ENCODE measurements at regions not wholly inside any gene's neighbourhood (a gene's known extent, or its start where the extent isn't known, plus 50 kb on each side); places are given as distances from the start of the nearest gene placed in this dataset.
"Not testable (repeated sequence)": the region's sequence is repeated elsewhere in the genome, so short reads cannot be mapped to it uniquely, and the experiment has no call there.

DNA sequence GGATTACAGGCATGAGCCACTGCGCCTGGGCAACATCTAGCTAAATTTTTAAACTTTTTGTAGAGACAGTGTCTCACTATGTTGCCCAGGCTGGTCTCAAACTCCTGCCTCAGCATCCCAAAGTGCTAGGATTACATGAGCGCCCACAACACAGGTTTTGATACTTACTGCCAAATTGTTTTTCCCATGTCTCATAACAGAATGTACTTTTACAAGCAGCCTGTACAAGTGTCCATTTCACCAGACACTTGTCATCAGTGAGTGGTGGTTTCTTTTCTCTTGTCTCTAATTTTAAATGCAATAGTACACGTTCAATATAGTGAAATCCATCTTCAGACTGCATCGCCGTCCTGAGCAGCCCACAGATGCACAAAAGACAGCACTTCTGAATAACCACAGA lies 116.4 kb upstream of the LYZL2 start:
- DNase-seq: no peak
- H3K4me1 ChIP-seq: no peaks in the 10 kb centered on the region
- H3K4me3 ChIP-seq: no peak overlapping the region
- H3K36me3 ChIP-seq: no peaks in the 10 kb centered on the region
- H3K27ac ChIP-seq: no peak overlapping the region
- ATAC-seq: no peak
- H3K27me3 ChIP-seq: no peaks in the 10 kb centered on the region
- WGBS (ENCODE audit: insufficient coverage, low coverage, low lambda C conversion rate, missing lambda C conversion rate): 69% methylated on average over 4 of the region's 5 CpGs
- TF ChIP-seq, protein P1, sequence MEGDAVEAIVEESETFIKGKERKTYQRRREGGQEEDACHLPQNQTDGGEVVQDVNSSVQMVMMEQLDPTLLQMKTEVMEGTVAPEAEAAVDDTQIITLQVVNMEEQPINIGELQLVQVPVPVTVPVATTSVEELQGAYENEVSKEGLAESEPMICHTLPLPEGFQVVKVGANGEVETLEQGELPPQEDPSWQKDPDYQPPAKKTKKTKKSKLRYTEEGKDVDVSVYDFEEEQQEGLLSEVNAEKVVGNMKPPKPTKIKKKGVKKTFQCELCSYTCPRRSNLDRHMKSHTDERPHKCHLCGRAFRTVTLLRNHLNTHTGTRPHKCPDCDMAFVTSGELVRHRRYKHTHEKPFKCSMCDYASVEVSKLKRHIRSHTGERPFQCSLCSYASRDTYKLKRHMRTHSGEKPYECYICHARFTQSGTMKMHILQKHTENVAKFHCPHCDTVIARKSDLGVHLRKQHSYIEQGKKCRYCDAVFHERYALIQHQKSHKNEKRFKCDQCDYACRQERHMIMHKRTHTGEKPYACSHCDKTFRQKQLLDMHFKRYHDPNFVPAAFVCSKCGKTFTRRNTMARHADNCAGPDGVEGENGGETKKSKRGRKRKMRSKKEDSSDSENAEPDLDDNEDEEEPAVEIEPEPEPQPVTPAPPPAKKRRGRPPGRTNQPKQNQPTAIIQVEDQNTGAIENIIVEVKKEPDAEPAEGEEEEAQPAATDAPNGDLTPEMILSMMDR (IDR thresholded peaks at IDR 0.05): no peak
- TF ChIP-seq POLR2A (IDR thresholded peaks at IDR 0.05): no peak
- intact Hi-C loops (cut with DNase I): no loop called here
- H3K9me3 ChIP-seq: no peaks in the 10 kb centered on the region

DNA sequence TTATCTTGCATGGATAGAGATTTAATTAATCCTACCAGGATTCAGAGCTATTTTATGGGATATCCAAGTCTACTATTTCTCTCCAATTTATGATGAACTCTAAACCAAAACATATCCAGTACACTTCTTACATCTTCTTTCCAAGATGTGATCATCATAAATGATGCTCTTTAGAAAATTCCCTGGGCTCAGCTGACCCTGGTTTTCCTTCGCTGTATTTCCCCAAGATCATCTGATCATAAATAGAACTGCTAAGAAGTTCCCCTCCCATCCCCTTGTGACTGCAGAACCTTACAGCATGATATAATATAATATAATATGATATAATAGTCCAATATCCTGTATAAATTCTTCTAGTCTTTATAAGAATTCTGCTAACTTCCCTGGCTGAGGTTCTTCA lies 114.6 kb upstream of the LYZL2 start:
- TF ChIP-seq, protein P1 (IDR thresholded peaks at IDR 0.05): no peak
- no peak for TF ChIP-seq POLR2A (IDR thresholded peaks at IDR 0.05)
- DNase-seq (no peak), ATAC-seq (no peak)
- Histone ChIP-seq H3K36me3 (no peaks in the 10 kb centered on the region), H3K27ac (no peak overlapping the region), H3K9me3 (no peaks in the 10 kb centered on the region), H3K4me1 (no peaks in the 10 kb centered on the region), H3K27me3 (no peaks in the 10 kb centered on the region), H3K4me3 (no peak overlapping the region)
- WGBS (ENCODE audit: insufficient coverage, low coverage, low lambda C conversion rate, missing lambda C conversion rate): 67% methylated on average over 1 of the region's 1 CpG
- intact Hi-C loops (cut with DNase I): no loop called here

DNA sequence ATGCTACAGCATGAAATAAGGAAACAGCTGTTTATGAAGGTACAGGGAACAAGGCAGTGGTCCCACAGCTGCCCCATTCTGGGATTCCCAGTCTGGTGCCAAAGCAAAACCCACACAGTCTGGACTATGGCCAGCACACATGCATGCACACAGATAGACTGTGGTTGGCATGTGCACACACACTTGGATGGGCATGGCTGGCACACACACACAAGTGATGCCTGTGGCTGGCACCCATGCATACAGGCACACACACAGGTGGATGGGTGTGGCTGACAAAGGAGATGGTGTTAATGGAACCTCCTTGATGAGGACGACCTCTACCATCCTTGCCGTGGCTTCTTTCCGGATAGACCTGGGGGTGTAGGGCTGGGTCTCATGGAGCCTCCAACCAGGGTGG lies 114.0 kb upstream of the LYZL2 start:
- TF ChIP-seq, protein P1 (IDR thresholded peaks at IDR 0.05): no peak
- TF ChIP-seq POLR2A (IDR thresholded peaks at IDR 0.05): no peak
- no peak for ATAC-seq
- Histone ChIP-seq H3K4me3 (no peak overlapping the region), H3K36me3 (no peaks in the 10 kb centered on the region), H3K27ac (no peak overlapping the region), H3K27me3 (no peaks in the 10 kb centered on the region), H3K4me1 (no peaks in the 10 kb centered on the region), H3K9me3 (no peaks in the 10 kb centered on the region)
- intact Hi-C loops (cut with DNase I): no loop called here
- WGBS (ENCODE audit: insufficient coverage, low coverage, low lambda C conversion rate, missing lambda C conversion rate): no CpG with 5 or more reads among the region's 3 CpGs
- DNase-seq: no peak

DNA sequence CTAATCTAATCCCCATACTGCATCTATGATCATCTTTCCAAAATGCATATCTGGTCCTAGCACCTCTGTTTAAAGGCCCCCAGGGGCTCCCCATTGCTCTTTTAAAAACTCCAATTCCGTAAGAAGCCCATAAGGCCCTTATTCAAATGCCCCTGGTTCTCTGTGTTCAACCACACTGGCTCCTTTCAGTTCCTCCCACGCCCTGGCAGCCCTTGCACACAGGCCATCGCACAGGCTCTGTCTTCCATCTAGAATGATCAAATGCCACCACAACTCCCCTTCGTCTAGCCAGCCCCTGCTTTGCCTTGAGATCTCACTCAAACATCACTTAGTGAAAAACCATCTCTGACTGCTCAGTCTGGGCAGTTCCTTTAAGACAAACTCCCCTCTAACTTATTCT lies 112.9 kb upstream of the LYZL2 start:
- TF ChIP-seq, protein P1 (IDR thresholded peaks at IDR 0.05): no peak
- TF ChIP-seq POLR2A (IDR thresholded peaks at IDR 0.05): no peak
- Histone ChIP-seq H3K4me1 (no peaks in the 10 kb centered on the region), H3K4me3 (no peak overlapping the region), H3K9me3 (no peaks in the 10 kb centered on the region), H3K27me3 (no peaks in the 10 kb centered on the region), H3K27ac (no peak overlapping the region), H3K36me3 (no peaks in the 10 kb centered on the region)
- WGBS (ENCODE audit: insufficient coverage, low coverage, low lambda C conversion rate, missing lambda C conversion rate): 65% methylated on average over 3 of the region's 4 CpGs
- ATAC-seq: no peak
- DNase-seq: no peak
- intact Hi-C loops (cut with DNase I): no loop called here

DNA sequence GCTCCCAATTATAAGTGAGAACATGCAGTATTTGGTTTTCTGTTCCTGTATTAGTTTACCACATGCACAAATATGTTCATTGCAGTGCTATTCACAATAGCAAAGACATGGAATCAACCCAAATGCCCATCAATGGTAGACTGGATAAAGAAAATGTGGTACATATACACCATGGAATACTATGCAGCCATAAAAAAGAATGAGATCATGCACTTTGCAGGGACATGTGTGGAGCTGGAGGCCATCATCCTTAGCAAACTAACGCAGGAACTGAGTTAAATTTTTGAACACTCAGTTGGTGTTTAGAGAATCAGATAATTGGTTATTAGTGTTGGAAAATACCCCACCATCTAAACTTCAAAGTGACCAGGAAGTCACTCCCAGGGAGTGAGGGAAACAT lies 111.2 kb upstream of the LYZL2 start:
- H3K4me3 ChIP-seq; DNase-seq; intact Hi-C loops (cut with DNase I); H3K4me1 ChIP-seq; H3K27ac ChIP-seq; H3K36me3 ChIP-seq; H3K27me3 ChIP-seq; ATAC-seq; H3K9me3 ChIP-seq: not testable (repeated sequence)
- WGBS (ENCODE audit: insufficient coverage, low coverage, low lambda C conversion rate, missing lambda C conversion rate): 25% methylated on average over 1 of the region's 1 CpG
